ENCODE measurements at regions not wholly inside any gene's neighbourhood (a gene's known extent, or its start where the extent isn't known, plus 50 kb on each side); places are given as distances from the start of the nearest gene placed in this dataset.

- Histone ChIP-seq H2AFZ (ENCODE audit: low read depth, low read length) (no peak overlapping the region), H3K4me3 (ENCODE audit: low read length) (no peak overlapping the region), H4K20me1 (ENCODE audit: insufficient read depth, low read length) (no peaks in the 10 kb centered on the region), H3K9ac (ENCODE audit: low read length) (no peak overlapping the region), H3K27ac (ENCODE audit: low read length) (no peak overlapping the region), H3K27me3 (ENCODE audit: low read depth, low read length) (no peaks in the 10 kb centered on the region), H3K4me2 (ENCODE audit: low read length) (no peak overlapping the region), H3K36me3 (replicated peaks; ENCODE audit: low read depth, low read length) (no peaks in the 10 kb centered on the region), H3K4me1 (ENCODE audit: low read length) (peaks cover 2% of the 10 kb centered on the region; the same call in 1 of the 2 replicates), H3K9me3 (ENCODE audit: insufficient read depth, low read length) (no peaks in the 10 kb centered on the region), H3K79me2 (ENCODE audit: low read length) (no peaks in the 10 kb centered on the region)
- TF ChIP-seq EZH2phosphoT487 (IDR thresholded peaks at IDR 0.05; ENCODE audit: low read depth) (no peak), CTCF (IDR thresholded peaks at IDR 0.05; ENCODE audit: low read depth, low read length) (no peak)
Measured at GRCh38 chr10:105803206-105803605, 1162.1 kb downstream of the SORCS3 start.

DNA sequence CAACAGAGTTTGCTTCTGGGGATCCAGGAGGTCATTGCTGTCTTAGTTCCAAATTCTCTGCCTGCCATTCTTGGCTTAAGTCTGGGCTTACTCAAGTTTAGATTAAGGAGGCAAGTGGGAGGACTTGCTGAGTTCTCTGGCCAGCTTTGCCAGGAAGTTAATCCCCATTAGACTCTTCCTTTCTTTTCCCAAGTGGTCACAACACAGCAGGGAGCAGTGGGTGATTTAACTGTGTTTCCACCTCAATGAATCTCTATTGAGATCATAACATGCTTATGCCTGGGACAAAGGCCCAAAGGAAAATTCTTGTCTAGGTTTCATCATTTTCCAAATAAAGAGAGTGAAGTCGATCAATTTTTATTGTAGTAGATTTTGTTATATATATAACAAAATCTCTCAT lies 1159.6 kb downstream of the SORCS3 start:
- H4K20me1 ChIP-seq (ENCODE audit: insufficient read depth, low read length): no peaks in the 10 kb centered on the region
- no peaks in the 10 kb centered on the region for H3K79me2 ChIP-seq (ENCODE audit: low read length)
- H2AFZ ChIP-seq (ENCODE audit: low read depth, low read length): no peak overlapping the region
- H3K4me3 ChIP-seq (ENCODE audit: low read length): no peak overlapping the region
- H3K27me3 ChIP-seq (ENCODE audit: low read depth, low read length): no peaks in the 10 kb centered on the region
- no peaks in the 10 kb centered on the region for H3K4me1 ChIP-seq (ENCODE audit: low read length)
- no peaks in the 10 kb centered on the region for H3K9me3 ChIP-seq (ENCODE audit: insufficient read depth, low read length)
- no peak overlapping the region for H3K9ac ChIP-seq (ENCODE audit: low read length)
- H3K4me2 ChIP-seq (ENCODE audit: low read length): no peak overlapping the region
- no peaks in the 10 kb centered on the region for H3K36me3 ChIP-seq (replicated peaks; ENCODE audit: low read depth, low read length)
- TF ChIP-seq CTCF (IDR thresholded peaks at IDR 0.05; ENCODE audit: low read depth, low read length) (no peak), EZH2phosphoT487 (IDR thresholded peaks at IDR 0.05; ENCODE audit: low read depth) (no peak)
- H3K27ac ChIP-seq (ENCODE audit: low read length): no peak overlapping the region

- Histone ChIP-seq H3K9me3 (ENCODE audit: insufficient read depth, low read length) (no peaks in the 10 kb centered on the region), H4K20me1 (ENCODE audit: insufficient read depth, low read length) (no peaks in the 10 kb centered on the region), H3K27me3 (ENCODE audit: low read depth, low read length) (no peaks in the 10 kb centered on the region), H3K36me3 (replicated peaks; ENCODE audit: low read depth, low read length) (no peaks in the 10 kb centered on the region), H3K27ac (ENCODE audit: low read length) (no peak overlapping the region), H3K4me1 (ENCODE audit: low read length) (no peaks in the 10 kb centered on the region), H2AFZ (ENCODE audit: low read depth, low read length) (no peak overlapping the region), H3K9ac (ENCODE audit: low read length) (no peak overlapping the region), H3K4me2 (ENCODE audit: low read length) (no peak overlapping the region), H3K4me3 (ENCODE audit: low read length) (no peak overlapping the region), H3K79me2 (ENCODE audit: low read length) (no peaks in the 10 kb centered on the region)
- TF ChIP-seq CTCF (IDR thresholded peaks at IDR 0.05; ENCODE audit: low read depth, low read length) (no peak), EZH2phosphoT487 (IDR thresholded peaks at IDR 0.05; ENCODE audit: low read depth) (no peak)
Measured at GRCh38 chr10:105798328-105798889, 1157.3 kb downstream of the SORCS3 start.

DNA sequence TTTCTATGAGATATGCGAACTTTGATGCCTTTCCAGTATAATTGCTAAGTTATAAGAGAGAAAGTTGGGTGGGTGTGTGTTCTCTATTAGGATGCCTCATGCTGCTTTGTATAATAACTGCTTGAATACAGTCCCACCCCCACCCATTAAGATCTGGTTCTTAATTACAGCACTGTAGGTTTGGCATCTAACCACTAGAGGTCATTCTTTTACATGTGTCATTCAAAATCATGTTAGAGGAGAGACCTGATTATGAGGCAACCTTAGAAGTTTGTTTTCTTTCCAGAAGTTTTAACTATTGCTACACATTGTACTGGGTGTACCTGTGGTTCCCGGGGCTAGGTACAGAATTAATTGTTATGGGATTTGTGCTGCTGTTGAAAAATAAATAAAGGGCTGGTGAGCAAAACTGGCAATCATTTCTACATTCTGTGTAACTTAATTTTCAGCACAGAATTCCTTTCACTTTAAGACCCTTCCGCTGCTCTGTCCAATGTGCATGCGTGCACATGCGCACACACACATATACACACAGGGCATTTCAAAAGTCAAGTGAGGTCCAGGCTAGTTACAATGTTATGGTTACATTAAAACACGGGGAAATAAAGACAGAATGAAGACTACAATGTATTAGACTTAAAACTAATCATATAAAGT lies 1156.3 kb downstream of the SORCS3 start:
- Histone ChIP-seq H2AFZ (ENCODE audit: low read depth, low read length) (no peak overlapping the region), H4K20me1 (ENCODE audit: insufficient read depth, low read length) (no peaks in the 10 kb centered on the region), H3K4me3 (ENCODE audit: low read length) (no peak overlapping the region), H3K27ac (ENCODE audit: low read length) (no peak overlapping the region), H3K27me3 (ENCODE audit: low read depth, low read length) (no peaks in the 10 kb centered on the region), H3K9ac (ENCODE audit: low read length) (no peak overlapping the region), H3K4me2 (ENCODE audit: low read length) (no peak overlapping the region), H3K36me3 (replicated peaks; ENCODE audit: low read depth, low read length) (no peaks in the 10 kb centered on the region), H3K9me3 (ENCODE audit: insufficient read depth, low read length) (no peaks in the 10 kb centered on the region), H3K4me1 (ENCODE audit: low read length) (no peaks in the 10 kb centered on the region), H3K79me2 (ENCODE audit: low read length) (no peaks in the 10 kb centered on the region)
- TF ChIP-seq CTCF (IDR thresholded peaks at IDR 0.05; ENCODE audit: low read depth, low read length) (peak; percentile 55), EZH2phosphoT487 (IDR thresholded peaks at IDR 0.05; ENCODE audit: low read depth) (no peak)

Data from OCI-LY3 (cell line).